H1 (cell line): ENCODE measurements at regions not wholly inside any gene's neighbourhood (a gene's known extent, or its start where the extent isn't known, plus 50 kb on each side); places are given as distances from the start of the nearest gene placed in this dataset.

Experiments
- CREB1 ChIP-seq: IDR thresholded peaks from 2 replicates; pipeline ENCODE4 v1.6.1; 2012; ENCODE audit warnings: inconsistent platforms
- HDAC2 ChIP-seq, 2 experiments: fragments of 300-600 bp in 1 of 2; sonication (generic) in 1 of 2; IDR thresholded peaks; 2 replicates each; pipeline ENCODE4 v1.6.1; 2011 to 2012; ENCODE audit warnings: low read depth in 2 of 2, low read length in 2 of 2, mild to moderate bottlenecking in 2 of 2, moderate library complexity in 2 of 2, borderline replicate concordance in 1 of 2, inconsistent platforms in 1 of 2
- KDM1A ChIP-seq: fragments of 200-600, 300-600 bp; sonication (generic); IDR thresholded peaks from 2 replicates; pipeline ENCODE4 v1.7.1; 2016; ENCODE audit warnings: mild to moderate bottlenecking, low read length, borderline replicate concordance
- POLR2AphosphoS5 ChIP-seq: IDR thresholded peaks from 2 replicates; pipeline ENCODE4 v1.6.1; 2011; ENCODE audit warnings: low read depth, low read length
- TCF12 ChIP-seq: IDR thresholded peaks from 2 replicates; pipeline ENCODE4 v1.6.1; 2011; ENCODE audit warnings: low read depth, mild to moderate bottlenecking, low read length
- TF ChIP-seq, protein P1 (sequence below): fragments of 300-600 bp; sonication (generic); IDR thresholded peaks from 2 replicates; pipeline ENCODE4 v1.7.1; 2012; ENCODE audit warnings: low read length, moderate library complexity, mild to moderate bottlenecking, inconsistent platforms; ENCODE audit not compliant: insufficient replicate concordance

DNA sequence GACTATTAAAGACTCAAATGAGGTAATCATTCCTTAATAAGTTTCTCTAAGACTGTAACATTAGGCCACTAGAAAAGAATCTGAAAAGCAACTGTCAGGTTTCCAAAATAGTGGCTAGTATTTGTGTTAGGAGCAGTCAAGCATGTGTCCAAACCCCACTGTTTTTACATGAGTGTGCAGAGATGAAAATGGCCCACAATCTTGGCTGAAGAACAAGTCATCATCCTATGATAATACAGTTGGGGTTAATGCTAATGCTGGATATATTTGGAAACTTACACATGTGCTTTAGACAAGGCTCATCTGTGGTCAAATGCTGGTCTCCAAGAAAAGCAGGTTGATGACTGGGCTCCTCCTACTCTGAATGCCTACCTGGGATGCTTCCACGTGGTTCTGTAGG is 73.6 kb downstream of the MAIP1 start (continued):
- TF ChIP-seq, protein P1, sequence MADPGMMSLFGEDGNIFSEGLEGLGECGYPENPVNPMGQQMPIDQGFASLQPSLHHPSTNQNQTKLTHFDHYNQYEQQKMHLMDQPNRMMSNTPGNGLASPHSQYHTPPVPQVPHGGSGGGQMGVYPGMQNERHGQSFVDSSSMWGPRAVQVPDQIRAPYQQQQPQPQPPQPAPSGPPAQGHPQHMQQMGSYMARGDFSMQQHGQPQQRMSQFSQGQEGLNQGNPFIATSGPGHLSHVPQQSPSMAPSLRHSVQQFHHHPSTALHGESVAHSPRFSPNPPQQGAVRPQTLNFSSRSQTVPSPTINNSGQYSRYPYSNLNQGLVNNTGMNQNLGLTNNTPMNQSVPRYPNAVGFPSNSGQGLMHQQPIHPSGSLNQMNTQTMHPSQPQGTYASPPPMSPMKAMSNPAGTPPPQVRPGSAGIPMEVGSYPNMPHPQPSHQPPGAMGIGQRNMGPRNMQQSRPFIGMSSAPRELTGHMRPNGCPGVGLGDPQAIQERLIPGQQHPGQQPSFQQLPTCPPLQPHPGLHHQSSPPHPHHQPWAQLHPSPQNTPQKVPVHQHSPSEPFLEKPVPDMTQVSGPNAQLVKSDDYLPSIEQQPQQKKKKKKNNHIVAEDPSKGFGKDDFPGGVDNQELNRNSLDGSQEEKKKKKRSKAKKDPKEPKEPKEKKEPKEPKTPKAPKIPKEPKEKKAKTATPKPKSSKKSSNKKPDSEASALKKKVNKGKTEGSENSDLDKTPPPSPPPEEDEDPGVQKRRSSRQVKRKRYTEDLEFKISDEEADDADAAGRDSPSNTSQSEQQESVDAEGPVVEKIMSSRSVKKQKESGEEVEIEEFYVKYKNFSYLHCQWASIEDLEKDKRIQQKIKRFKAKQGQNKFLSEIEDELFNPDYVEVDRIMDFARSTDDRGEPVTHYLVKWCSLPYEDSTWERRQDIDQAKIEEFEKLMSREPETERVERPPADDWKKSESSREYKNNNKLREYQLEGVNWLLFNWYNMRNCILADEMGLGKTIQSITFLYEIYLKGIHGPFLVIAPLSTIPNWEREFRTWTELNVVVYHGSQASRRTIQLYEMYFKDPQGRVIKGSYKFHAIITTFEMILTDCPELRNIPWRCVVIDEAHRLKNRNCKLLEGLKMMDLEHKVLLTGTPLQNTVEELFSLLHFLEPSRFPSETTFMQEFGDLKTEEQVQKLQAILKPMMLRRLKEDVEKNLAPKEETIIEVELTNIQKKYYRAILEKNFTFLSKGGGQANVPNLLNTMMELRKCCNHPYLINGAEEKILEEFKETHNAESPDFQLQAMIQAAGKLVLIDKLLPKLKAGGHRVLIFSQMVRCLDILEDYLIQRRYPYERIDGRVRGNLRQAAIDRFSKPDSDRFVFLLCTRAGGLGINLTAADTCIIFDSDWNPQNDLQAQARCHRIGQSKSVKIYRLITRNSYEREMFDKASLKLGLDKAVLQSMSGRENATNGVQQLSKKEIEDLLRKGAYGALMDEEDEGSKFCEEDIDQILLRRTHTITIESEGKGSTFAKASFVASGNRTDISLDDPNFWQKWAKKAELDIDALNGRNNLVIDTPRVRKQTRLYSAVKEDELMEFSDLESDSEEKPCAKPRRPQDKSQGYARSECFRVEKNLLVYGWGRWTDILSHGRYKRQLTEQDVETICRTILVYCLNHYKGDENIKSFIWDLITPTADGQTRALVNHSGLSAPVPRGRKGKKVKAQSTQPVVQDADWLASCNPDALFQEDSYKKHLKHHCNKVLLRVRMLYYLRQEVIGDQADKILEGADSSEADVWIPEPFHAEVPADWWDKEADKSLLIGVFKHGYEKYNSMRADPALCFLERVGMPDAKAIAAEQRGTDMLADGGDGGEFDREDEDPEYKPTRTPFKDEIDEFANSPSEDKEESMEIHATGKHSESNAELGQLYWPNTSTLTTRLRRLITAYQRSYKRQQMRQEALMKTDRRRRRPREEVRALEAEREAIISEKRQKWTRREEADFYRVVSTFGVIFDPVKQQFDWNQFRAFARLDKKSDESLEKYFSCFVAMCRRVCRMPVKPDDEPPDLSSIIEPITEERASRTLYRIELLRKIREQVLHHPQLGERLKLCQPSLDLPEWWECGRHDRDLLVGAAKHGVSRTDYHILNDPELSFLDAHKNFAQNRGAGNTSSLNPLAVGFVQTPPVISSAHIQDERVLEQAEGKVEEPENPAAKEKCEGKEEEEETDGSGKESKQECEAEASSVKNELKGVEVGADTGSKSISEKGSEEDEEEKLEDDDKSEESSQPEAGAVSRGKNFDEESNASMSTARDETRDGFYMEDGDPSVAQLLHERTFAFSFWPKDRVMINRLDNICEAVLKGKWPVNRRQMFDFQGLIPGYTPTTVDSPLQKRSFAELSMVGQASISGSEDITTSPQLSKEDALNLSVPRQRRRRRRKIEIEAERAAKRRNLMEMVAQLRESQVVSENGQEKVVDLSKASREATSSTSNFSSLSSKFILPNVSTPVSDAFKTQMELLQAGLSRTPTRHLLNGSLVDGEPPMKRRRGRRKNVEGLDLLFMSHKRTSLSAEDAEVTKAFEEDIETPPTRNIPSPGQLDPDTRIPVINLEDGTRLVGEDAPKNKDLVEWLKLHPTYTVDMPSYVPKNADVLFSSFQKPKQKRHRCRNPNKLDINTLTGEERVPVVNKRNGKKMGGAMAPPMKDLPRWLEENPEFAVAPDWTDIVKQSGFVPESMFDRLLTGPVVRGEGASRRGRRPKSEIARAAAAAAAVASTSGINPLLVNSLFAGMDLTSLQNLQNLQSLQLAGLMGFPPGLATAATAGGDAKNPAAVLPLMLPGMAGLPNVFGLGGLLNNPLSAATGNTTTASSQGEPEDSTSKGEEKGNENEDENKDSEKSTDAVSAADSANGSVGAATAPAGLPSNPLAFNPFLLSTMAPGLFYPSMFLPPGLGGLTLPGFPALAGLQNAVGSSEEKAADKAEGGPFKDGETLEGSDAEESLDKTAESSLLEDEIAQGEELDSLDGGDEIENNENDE, result no peak
- TF ChIP-seq POLR2AphosphoS5 (no peak), KDM1A (no peak), CREB1 (no peak), TCF12 (no peak), HDAC2 (IDR thresholded peaks at IDR 0.05; ENCODE audit: borderline replicate concordance in 1 of 2, low read depth in 2 of 2, low read length in 2 of 2) (no peak)
